ENCODE measurements at regions not wholly inside any gene's neighbourhood (a gene's known extent, or its start where the extent isn't known, plus 50 kb on each side); places are given as distances from the start of the nearest gene placed in this dataset.

DNA sequence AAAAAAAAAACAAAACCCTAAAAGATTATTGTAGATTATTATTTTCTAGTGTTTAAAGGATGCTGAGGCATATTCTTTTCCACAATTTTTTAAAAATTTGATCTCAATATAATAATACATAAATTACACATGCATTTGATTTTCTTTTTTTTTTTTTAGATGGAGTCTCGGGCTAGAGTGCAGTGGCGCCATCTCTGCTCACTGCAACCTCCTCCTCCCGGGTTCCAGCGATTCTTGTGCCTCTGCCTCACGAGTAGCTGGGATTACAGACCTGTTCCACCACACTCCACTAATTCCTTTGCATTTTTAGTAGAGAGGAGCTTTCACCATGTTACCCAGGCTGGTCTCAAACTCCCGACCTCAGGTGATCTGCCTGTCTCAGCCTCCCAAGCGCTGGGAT, 83.5 kb upstream of the TSPAN5 start:
- DNase-seq (ENCODE audit: low read depth), result no peak
- TF ChIP-seq, protein P1, sequence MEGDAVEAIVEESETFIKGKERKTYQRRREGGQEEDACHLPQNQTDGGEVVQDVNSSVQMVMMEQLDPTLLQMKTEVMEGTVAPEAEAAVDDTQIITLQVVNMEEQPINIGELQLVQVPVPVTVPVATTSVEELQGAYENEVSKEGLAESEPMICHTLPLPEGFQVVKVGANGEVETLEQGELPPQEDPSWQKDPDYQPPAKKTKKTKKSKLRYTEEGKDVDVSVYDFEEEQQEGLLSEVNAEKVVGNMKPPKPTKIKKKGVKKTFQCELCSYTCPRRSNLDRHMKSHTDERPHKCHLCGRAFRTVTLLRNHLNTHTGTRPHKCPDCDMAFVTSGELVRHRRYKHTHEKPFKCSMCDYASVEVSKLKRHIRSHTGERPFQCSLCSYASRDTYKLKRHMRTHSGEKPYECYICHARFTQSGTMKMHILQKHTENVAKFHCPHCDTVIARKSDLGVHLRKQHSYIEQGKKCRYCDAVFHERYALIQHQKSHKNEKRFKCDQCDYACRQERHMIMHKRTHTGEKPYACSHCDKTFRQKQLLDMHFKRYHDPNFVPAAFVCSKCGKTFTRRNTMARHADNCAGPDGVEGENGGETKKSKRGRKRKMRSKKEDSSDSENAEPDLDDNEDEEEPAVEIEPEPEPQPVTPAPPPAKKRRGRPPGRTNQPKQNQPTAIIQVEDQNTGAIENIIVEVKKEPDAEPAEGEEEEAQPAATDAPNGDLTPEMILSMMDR (conservative IDR thresholded peaks at IDR 0.05; ENCODE audit: control insufficient read depth, insufficient read depth, low read depth, low read length), result no peak
- H3K4me3 ChIP-seq (ENCODE audit: control insufficient read depth, low read depth, low read length), result no peak overlapping the region

DNA sequence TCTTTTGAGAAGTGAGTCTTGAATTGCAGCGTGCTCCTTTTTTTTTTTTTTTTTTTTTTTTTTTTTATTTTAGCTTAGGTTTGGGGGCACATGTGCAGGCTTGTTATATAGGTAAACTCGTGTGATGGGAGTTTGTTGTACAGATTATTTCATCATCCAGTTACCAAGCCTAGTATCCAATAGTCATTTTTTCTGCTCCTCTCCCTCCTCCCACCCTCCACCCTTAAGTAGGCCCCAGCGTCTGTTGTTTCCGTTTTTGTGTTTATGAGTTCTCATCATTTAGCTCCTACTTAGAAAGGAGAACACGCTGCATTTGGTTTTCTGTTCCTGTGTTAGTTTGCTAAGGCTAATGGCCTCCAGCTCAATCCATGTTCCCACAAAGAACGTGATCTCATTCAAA, 81.3 kb upstream of the TSPAN5 start:
- no peak overlapping the region for H3K4me3 ChIP-seq (ENCODE audit: control insufficient read depth, low read depth, low read length)
- TF ChIP-seq, protein P1 (conservative IDR thresholded peaks at IDR 0.05; ENCODE audit: control insufficient read depth, insufficient read depth, low read depth, low read length), result no peak

DNA sequence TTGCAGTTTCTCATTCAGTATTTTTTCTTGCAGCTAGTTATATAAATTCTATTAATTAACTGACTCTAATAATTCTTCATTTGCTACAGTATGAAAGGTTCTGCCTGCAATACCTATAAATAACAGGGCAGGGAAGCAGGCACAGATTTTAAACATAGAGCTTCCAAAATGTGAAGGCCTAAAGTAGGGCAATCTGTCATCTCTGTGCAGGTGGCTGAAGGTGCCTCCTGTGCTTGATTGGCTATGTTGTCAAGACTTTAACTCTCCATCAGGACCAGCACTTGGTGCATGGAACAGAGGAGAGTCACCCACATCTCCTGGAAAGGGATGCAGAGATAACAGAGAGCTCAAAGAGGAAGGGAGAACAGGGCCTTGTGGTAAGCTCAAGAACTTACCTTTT, 75.2 kb upstream of the TSPAN5 start:
- TF ChIP-seq, protein P1 (conservative IDR thresholded peaks at IDR 0.05; ENCODE audit: control insufficient read depth, insufficient read depth, low read depth, low read length), result no peak
- no peak overlapping the region for H3K4me3 ChIP-seq (ENCODE audit: control insufficient read depth, low read depth, low read length)
- no peak for DNase-seq (ENCODE audit: low read depth)

More for the DNA sequence above, 81.3 kb upstream of the TSPAN5 start:
- no peak for DNase-seq (ENCODE audit: low read depth)

DNA sequence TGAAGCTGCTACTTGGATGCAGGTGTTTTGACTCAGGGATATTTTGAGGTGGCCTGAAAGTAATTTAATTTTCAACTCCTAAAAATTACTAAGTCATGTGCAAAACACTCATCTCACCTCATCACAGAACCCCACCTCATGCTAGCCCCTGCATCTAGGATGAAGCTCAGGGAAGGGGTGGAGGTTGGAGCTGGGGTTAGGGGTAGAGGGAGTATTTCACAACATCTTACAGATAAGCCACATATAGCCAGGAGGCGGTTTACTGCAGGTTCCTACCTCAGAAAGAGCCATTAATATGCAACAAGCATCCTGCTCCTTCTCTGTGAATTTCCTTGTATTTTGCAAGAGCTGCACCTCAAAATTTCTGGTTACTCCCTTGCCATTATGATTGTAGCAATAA, 70.5 kb upstream of the TSPAN5 start:
- no peak for DNase-seq (ENCODE audit: low read depth)
- TF ChIP-seq, protein P1 (conservative IDR thresholded peaks at IDR 0.05; ENCODE audit: control insufficient read depth, insufficient read depth, low read depth, low read length), result no peak
- H3K4me3 ChIP-seq (ENCODE audit: control insufficient read depth, low read depth, low read length), result no peak overlapping the region

DNA sequence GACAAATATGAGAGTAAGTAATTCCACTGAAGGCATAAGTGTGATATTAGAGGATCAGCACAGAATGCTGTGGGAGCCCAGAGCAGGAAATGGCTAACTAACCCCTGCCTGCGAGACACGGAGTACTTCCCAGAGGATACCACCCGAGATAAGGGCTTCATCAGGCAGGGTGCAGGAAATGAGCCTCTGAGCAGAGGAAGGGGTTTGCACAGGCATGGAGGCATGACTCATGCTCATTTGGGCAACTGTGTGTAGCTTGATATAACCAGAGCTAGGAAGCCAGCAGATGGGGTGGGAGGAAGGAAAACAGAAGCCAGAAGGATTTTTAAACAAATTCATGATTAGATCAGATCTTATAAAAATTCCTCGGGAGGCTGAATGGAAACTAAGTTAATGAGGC, 70.0 kb upstream of the TSPAN5 start:
- DNase-seq (ENCODE audit: low read depth), result peak; percentile 44
- H3K4me3 ChIP-seq (ENCODE audit: control insufficient read depth, low read depth, low read length), result no peak overlapping the region
- TF ChIP-seq, protein P1 (conservative IDR thresholded peaks at IDR 0.05; ENCODE audit: control insufficient read depth, insufficient read depth, low read depth, low read length), result no peak

DNA sequence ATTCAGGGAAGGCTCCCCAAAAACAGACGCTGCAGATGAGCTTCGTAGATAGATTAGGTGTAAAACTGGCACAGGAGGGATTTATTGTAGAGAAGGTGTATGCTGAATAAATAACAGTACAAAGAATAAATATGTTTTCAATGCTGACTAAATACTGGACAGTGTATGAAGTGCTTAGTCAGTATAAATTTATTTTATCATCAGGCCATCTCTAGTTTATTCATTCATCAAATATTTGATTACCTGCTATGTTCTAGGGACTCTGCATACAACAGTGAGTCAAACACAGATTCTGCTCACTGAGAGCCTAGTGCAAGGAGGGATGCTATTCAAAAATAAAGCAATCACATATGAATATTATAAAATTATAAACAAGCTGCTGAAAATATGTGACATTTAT, 63.6 kb upstream of the TSPAN5 start:
- TF ChIP-seq, protein P1 (conservative IDR thresholded peaks at IDR 0.05; ENCODE audit: control insufficient read depth, insufficient read depth, low read depth, low read length), result no peak
- DNase-seq (ENCODE audit: low read depth), result no peak
- H3K4me3 ChIP-seq (ENCODE audit: control insufficient read depth, low read depth, low read length), result no peak overlapping the region

DNA sequence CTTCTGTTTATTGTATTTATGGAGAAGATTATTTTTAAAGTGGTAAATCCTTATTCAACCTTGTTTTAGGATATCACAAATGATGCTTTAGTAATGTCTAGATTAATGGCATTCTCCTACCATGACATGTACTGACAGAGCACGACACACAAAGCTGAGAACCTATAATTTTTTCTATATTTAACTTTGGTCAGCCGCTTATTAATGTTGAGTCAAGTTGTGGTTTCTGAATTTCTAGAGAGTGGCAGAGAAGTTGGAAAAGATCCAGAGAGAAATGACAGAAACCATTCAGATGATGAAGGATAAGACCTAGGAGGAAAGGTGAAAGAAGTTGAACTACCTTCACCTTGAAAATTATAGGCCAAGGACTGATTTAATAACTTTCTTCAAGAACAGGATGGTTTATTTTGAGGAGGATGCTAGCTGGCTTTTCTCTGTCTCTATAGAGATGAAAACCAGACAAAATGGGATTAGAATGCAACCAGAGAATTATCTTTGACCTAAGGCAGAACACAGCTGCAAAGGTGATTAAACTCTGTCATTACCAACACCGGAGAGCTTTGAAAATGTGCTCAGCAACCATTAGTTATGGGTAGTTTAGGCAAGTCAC, 62.6 kb upstream of the TSPAN5 start:
- DNase-seq (ENCODE audit: low read depth), result peak; percentile 20
- H3K4me3 ChIP-seq (ENCODE audit: control insufficient read depth, low read depth, low read length), result no peak overlapping the region
- TF ChIP-seq, protein P1 (conservative IDR thresholded peaks at IDR 0.05; ENCODE audit: control insufficient read depth, insufficient read depth, low read depth, low read length), result no peak

All from fibroblast of mammary gland (primary cell).